Keratinocyte (primary cell): ENCODE measurements at regions not wholly inside any gene's neighbourhood (a gene's known extent, or its start where the extent isn't known, plus 50 kb on each side); places are given as distances from the start of the nearest gene placed in this dataset.

Experiments used
- DNase-seq: peaks from one replicate; pipeline ENCODE4 v3.0.0-alpha.2; 2011; ENCODE audit warnings: low read depth, missing footprints, low spot score
- FAIRE-seq: peaks from 2 replicates; lab custom pipeline; 2011; peaks lifted over from hg19 to GRCh38; lab: Jason Lieb, UNC
- H2AFZ ChIP-seq: 2 replicates; pipeline ENCODE4 v1.6.0; 2012; ENCODE audit warnings: low read length, control low read depth, inconsistent platforms; ENCODE audit not compliant: control insufficient read depth
- H3K27ac ChIP-seq: 2 replicates; pipeline ENCODE4 v1.5.1; 2011; ENCODE audit warnings: low read length; ENCODE audit not compliant: control insufficient read depth, insufficient read depth
- H3K27me3 ChIP-seq: 3 replicates; pipeline ENCODE4 v1.6.0; 2011; ENCODE audit warnings: low read length; ENCODE audit not compliant: control insufficient read depth, insufficient read depth; ENCODE audit errors: extremely low read depth
- H3K36me3 ChIP-seq, 2 experiments: 2 replicates in 1 of 2; 3 replicates in 1 of 2; pipeline ENCODE4 v1.5.1; 2011; ENCODE audit warnings: low read length in 2 of 2, mild to moderate bottlenecking in 1 of 2; ENCODE audit not compliant: control insufficient read depth in 2 of 2, insufficient read depth in 2 of 2; ENCODE audit errors: extremely low read depth in 1 of 2
- H3K4me1 ChIP-seq: 3 replicates; pipeline ENCODE4 v1.5.1; 2011; ENCODE audit warnings: low read length; ENCODE audit not compliant: control insufficient read depth, insufficient read depth; ENCODE audit errors: extremely low read depth
- H3K4me2 ChIP-seq: 3 replicates; pipeline ENCODE4 v1.6.0; 2011; ENCODE audit warnings: low read depth, low read length; ENCODE audit not compliant: control insufficient read depth, insufficient read depth; ENCODE audit errors: extremely low read depth
- H3K4me3 ChIP-seq, 3 experiments: fragments of 200-600 bp in 1 of 3; sonication (generic) in 1 of 3; 2 replicates in 2 of 3; 3 replicates in 1 of 3; pipeline ENCODE4 v1.5.1; 2011 to 2016; ENCODE audit warnings: low read length in 3 of 3, mild to moderate bottlenecking in 3 of 3, control low read depth in 2 of 3, inconsistent platforms in 1 of 3, low read depth in 1 of 3, mixed read lengths in 1 of 3, mixed run types in 1 of 3, moderate library complexity in 1 of 3; ENCODE audit not compliant: control insufficient read depth in 2 of 3, insufficient read depth in 2 of 3; ENCODE audit errors: extremely low read depth in 1 of 3
- H3K79me2 ChIP-seq: 2 replicates; pipeline ENCODE4 v1.6.0; 2012; ENCODE audit warnings: low read length; ENCODE audit not compliant: control insufficient read depth, insufficient read depth
- H3K9ac ChIP-seq: 3 replicates; pipeline ENCODE4 v1.6.0; 2011; ENCODE audit warnings: low read length; ENCODE audit not compliant: control insufficient read depth, insufficient read depth; ENCODE audit errors: extremely low read depth
- H3K9me1 ChIP-seq: 3 replicates; pipeline ENCODE4 v1.6.0; 2011; ENCODE audit warnings: low read length; ENCODE audit not compliant: control insufficient read depth, insufficient read depth; ENCODE audit errors: extremely low read depth
- H3K9me3 ChIP-seq: 2 replicates; pipeline ENCODE4 v1.5.1; 2012; ENCODE audit warnings: low read depth, low read length; ENCODE audit not compliant: control insufficient read depth
- H4K20me1 ChIP-seq: 3 replicates; pipeline ENCODE4 v1.6.0; 2011; ENCODE audit warnings: low read length; ENCODE audit not compliant: control insufficient read depth, insufficient read depth; ENCODE audit errors: extremely low read depth
- CTCF ChIP-seq, 3 experiments: IDR thresholded peaks in 1 of 3; conservative IDR thresholded peaks in 1 of 3; optimal IDR thresholded peaks in 1 of 3; 2 replicates in 2 of 3; 3 replicates in 1 of 3; pipeline versions ENCODE3 to v1.5.1; 2011; ENCODE audit warnings: low read length in 3 of 3, mild to moderate bottlenecking in 3 of 3, moderate library complexity in 2 of 3, control low read depth in 1 of 3, inconsistent platforms in 1 of 3; ENCODE audit not compliant: insufficient read depth in 2 of 3; ENCODE audit errors: extremely low read depth in 1 of 3
- EZH2 ChIP-seq: IDR thresholded peaks from one replicate; pipeline ENCODE4 v1.6.1; 2012; ENCODE audit warnings: inconsistent platforms, mild to moderate bottlenecking, low read length, moderate library complexity
- dilution Hi-C: fragments of 300-500 bp; cut with MboI; formaldehyde crosslinking; loops from one replicate; pipeline ENCODE4 v1.7.0; 2020; ENCODE audit warnings: low sequenced_read_pairs; ENCODE audit not compliant: extremely low pct_ligation_motif_present

- Histone ChIP-seq H3K79me2 (no peaks in the 10 kb centered on the region), H3K4me2 (no peak overlapping the region), H3K4me1 (no peaks in the 10 kb centered on the region), H3K36me3 (no peaks in the 10 kb centered on the region), H3K9me1 (no peaks in the 10 kb centered on the region), H3K27me3 (no peaks in the 10 kb centered on the region), H2AFZ (peak overlapping the region; percentile 23), H3K9me3 (no peaks in the 10 kb centered on the region), H4K20me1 (no peaks in the 10 kb centered on the region), H3K9ac (no peak overlapping the region), H3K4me3 (no peak overlapping the region), H3K27ac (no peak overlapping the region)
- dilution Hi-C loops: no loop called here
- TF ChIP-seq EZH2: no peak
- no peak for TF ChIP-seq CTCF (optimal IDR thresholded peaks at IDR 0.05 in 1 of 3, IDR thresholded peaks at IDR 0.05 in 1 of 3, conservative IDR thresholded peaks at IDR 0.05 in 1 of 3; ENCODE audit: extremely low read depth in 1 of 3, insufficient read depth in 2 of 3, low read length in 3 of 3)
- DNase-seq (no peak), FAIRE-seq (no peak)
Measured at GRCh38 chr9:18362901-18363685, 110.9 kb upstream of the ADAMTSL1 start.

GRCh38 chr9:18365651-18366050 is 108.3 kb upstream of the ADAMTSL1 start:
- no peaks in the 10 kb centered on the region for H3K9me3 ChIP-seq
- DNase-seq: no peak
- no peak overlapping the region for H2AFZ ChIP-seq
- no peaks in the 10 kb centered on the region for H4K20me1 ChIP-seq
- no peak for FAIRE-seq
- dilution Hi-C loops: no loop called here
- H3K4me1 ChIP-seq: no peaks in the 10 kb centered on the region
- no peaks in the 10 kb centered on the region for H3K9me1 ChIP-seq
- H3K4me3 ChIP-seq: no peak overlapping the region
- H3K27me3 ChIP-seq: no peaks in the 10 kb centered on the region
- H3K27ac ChIP-seq: no peak overlapping the region
- H3K36me3 ChIP-seq: no peaks in the 10 kb centered on the region
- H3K4me2 ChIP-seq: no peak overlapping the region
- H3K9ac ChIP-seq: no peak overlapping the region
- no peaks in the 10 kb centered on the region for H3K79me2 ChIP-seq
- no peak for TF ChIP-seq CTCF (optimal IDR thresholded peaks at IDR 0.05 in 1 of 3, IDR thresholded peaks at IDR 0.05 in 1 of 3, conservative IDR thresholded peaks at IDR 0.05 in 1 of 3; ENCODE audit: extremely low read depth in 1 of 3, insufficient read depth in 2 of 3, low read length in 3 of 3)
- TF ChIP-seq EZH2: no peak
